ENCODE measurements at regions not wholly inside any gene's neighbourhood (a gene's known extent, or its start where the extent isn't known, plus 50 kb on each side); places are given as distances from the start of the nearest gene placed in this dataset.

- H3K9ac ChIP-seq (ENCODE audit: low read length) = no peak overlapping the region
- no peak overlapping the region for H2BK120ac ChIP-seq (ENCODE audit: insufficient read depth, low read length, poor library complexity)
- no peaks in the 10 kb centered on the region for H3K36me3 ChIP-seq (ENCODE audit: control insufficient read depth in 1 of 2, insufficient read depth in 2 of 2, low read length in 2 of 2)
- DNase-seq = peak in 1 of 2 donors; percentile 34
- no peak overlapping the region for H3K27ac ChIP-seq (ENCODE audit: low read depth, low read length)
- no peak overlapping the region for H3K4me2 ChIP-seq (ENCODE audit: low read length)
- H2AK5ac ChIP-seq (ENCODE audit: low read length) = no peak overlapping the region
- H3K4ac ChIP-seq (ENCODE audit: low read depth, low read length) = no peak overlapping the region
- no peak overlapping the region for H4K91ac ChIP-seq (ENCODE audit: low read depth, low read length)
- H2AFZ ChIP-seq (ENCODE audit: insufficient read depth, low read length, poor library complexity) = no peak overlapping the region
- no peak overlapping the region for H3K4me3 ChIP-seq (ENCODE audit: low read depth, low read length)
- no CpG with 5 or more reads among the region's 3 CpGs for WGBS (ENCODE audit: extremely low coverage, insufficient coverage, insufficient read length)
- H4K8ac ChIP-seq (ENCODE audit: low read depth, low read length) = no peak overlapping the region
- H3K9me3 ChIP-seq (ENCODE audit: insufficient read depth, low read depth, low read length) = no peaks in the 10 kb centered on the region
- no peaks in the 10 kb centered on the region for H3K79me1 ChIP-seq (ENCODE audit: low read length)
- no peak overlapping the region for H3K18ac ChIP-seq (ENCODE audit: low read length)
- H3K4me1 ChIP-seq (ENCODE audit: control insufficient read depth in 1 of 2, insufficient read depth in 2 of 2, low read length in 2 of 2) = no peaks in the 10 kb centered on the region
- H2BK5ac ChIP-seq (ENCODE audit: low read depth, low read length, poor library complexity) = no peak overlapping the region
- no peak overlapping the region for H2BK12ac ChIP-seq (ENCODE audit: low read length)
- H3K79me2 ChIP-seq (ENCODE audit: control insufficient read depth, insufficient read depth, low read length, poor library complexity) = no peaks in the 10 kb centered on the region
- no peak overlapping the region for H3K23ac ChIP-seq (ENCODE audit: low read length)
- H4K12ac ChIP-seq (ENCODE audit: low read depth, low read length) = no peak overlapping the region
- H3K14ac ChIP-seq (ENCODE audit: low read length) = no peak overlapping the region
- no peaks in the 10 kb centered on the region for H3K27me3 ChIP-seq (ENCODE audit: insufficient read depth, low read length)
Observed at GRCh38 chr7:85489498-85489897, 302.6 kb upstream of the SEMA3D start.

GRCh38 chr7:85488406-85488805, 301.6 kb upstream of the SEMA3D start:
- Histone ChIP-seq H4K12ac (ENCODE audit: low read depth, low read length) (no peak overlapping the region), H3K79me1 (ENCODE audit: low read length) (no peaks in the 10 kb centered on the region), H4K91ac (ENCODE audit: low read depth, low read length) (no peak overlapping the region), H2AK5ac (ENCODE audit: low read length) (no peak overlapping the region), H3K9me3 (ENCODE audit: insufficient read depth, low read depth, low read length) (no peaks in the 10 kb centered on the region), H3K4me3 (ENCODE audit: low read depth, low read length) (no peak overlapping the region), H3K4me1 (ENCODE audit: control insufficient read depth in 1 of 2, insufficient read depth in 2 of 2, low read length in 2 of 2) (no peaks in the 10 kb centered on the region), H3K14ac (ENCODE audit: low read length) (no peak overlapping the region), H3K27me3 (ENCODE audit: insufficient read depth, low read length) (no peaks in the 10 kb centered on the region), H3K27ac (ENCODE audit: low read depth, low read length) (no peak overlapping the region), H2BK12ac (ENCODE audit: low read length) (no peak overlapping the region), H2AFZ (ENCODE audit: insufficient read depth, low read length, poor library complexity) (no peak overlapping the region), H3K36me3 (ENCODE audit: control insufficient read depth in 1 of 2, insufficient read depth in 2 of 2, low read length in 2 of 2) (no peaks in the 10 kb centered on the region), H2BK5ac (ENCODE audit: low read depth, low read length, poor library complexity) (no peak overlapping the region), H3K4me2 (ENCODE audit: low read length) (no peak overlapping the region), H3K23ac (ENCODE audit: low read length) (no peak overlapping the region), H3K79me2 (ENCODE audit: control insufficient read depth, insufficient read depth, low read length, poor library complexity) (no peaks in the 10 kb centered on the region), H4K8ac (ENCODE audit: low read depth, low read length) (no peak overlapping the region), H3K18ac (ENCODE audit: low read length) (no peak overlapping the region), H3K9ac (ENCODE audit: low read length) (no peak overlapping the region), H3K4ac (ENCODE audit: low read depth, low read length) (no peak overlapping the region), H2BK120ac (ENCODE audit: insufficient read depth, low read length, poor library complexity) (no peak overlapping the region)
- no CpG with 5 or more reads among the region's 1 CpG for WGBS (ENCODE audit: extremely low coverage, insufficient coverage, insufficient read length)
- no peak for DNase-seq

- Histone ChIP-seq H4K91ac (ENCODE audit: low read depth, low read length) (no peak overlapping the region), H2AFZ (ENCODE audit: insufficient read depth, low read length, poor library complexity) (no peak overlapping the region), H2BK12ac (ENCODE audit: low read length) (no peak overlapping the region), H2BK5ac (ENCODE audit: low read depth, low read length, poor library complexity) (no peak overlapping the region), H3K79me2 (ENCODE audit: control insufficient read depth, insufficient read depth, low read length, poor library complexity) (no peaks in the 10 kb centered on the region), H3K23ac (ENCODE audit: low read length) (no peak overlapping the region), H2AK5ac (ENCODE audit: low read length) (no peak overlapping the region), H2BK120ac (ENCODE audit: insufficient read depth, low read length, poor library complexity) (no peak overlapping the region), H3K9ac (ENCODE audit: low read length) (no peak overlapping the region), H3K36me3 (ENCODE audit: control insufficient read depth in 1 of 2, insufficient read depth in 2 of 2, low read length in 2 of 2) (no peaks in the 10 kb centered on the region), H4K12ac (ENCODE audit: low read depth, low read length) (no peak overlapping the region), H4K8ac (ENCODE audit: low read depth, low read length) (no peak overlapping the region), H3K4ac (ENCODE audit: low read depth, low read length) (no peak overlapping the region), H3K18ac (ENCODE audit: low read length) (no peak overlapping the region), H3K27me3 (ENCODE audit: insufficient read depth, low read length) (no peaks in the 10 kb centered on the region), H3K27ac (ENCODE audit: low read depth, low read length) (no peak overlapping the region), H3K4me1 (ENCODE audit: control insufficient read depth in 1 of 2, insufficient read depth in 2 of 2, low read length in 2 of 2) (peaks cover 0 to 2% of the 10 kb centered on the region in 2 experiments), H3K79me1 (ENCODE audit: low read length) (no peaks in the 10 kb centered on the region), H3K14ac (ENCODE audit: low read length) (no peak overlapping the region), H3K4me2 (ENCODE audit: low read length) (no peak overlapping the region), H3K9me3 (ENCODE audit: insufficient read depth, low read depth, low read length) (no peaks in the 10 kb centered on the region), H3K4me3 (ENCODE audit: low read depth, low read length) (no peak overlapping the region)
- DNase-seq = no peak
- no CpG with 5 or more reads among the region's 1 CpG for WGBS (ENCODE audit: extremely low coverage, insufficient coverage, insufficient read length)
Observed at GRCh38 chr7:85483177-85483576, 296.3 kb upstream of the SEMA3D start.

- H3K79me2 ChIP-seq (ENCODE audit: control insufficient read depth, insufficient read depth, low read length, poor library complexity) = no peaks in the 10 kb centered on the region
- no peak overlapping the region for H2BK12ac ChIP-seq (ENCODE audit: low read length)
- H4K12ac ChIP-seq (ENCODE audit: low read depth, low read length) = no peak overlapping the region
- no peak overlapping the region for H3K23ac ChIP-seq (ENCODE audit: low read length)
- no peak overlapping the region for H3K9ac ChIP-seq (ENCODE audit: low read length)
- no peak overlapping the region for H2BK5ac ChIP-seq (ENCODE audit: low read depth, low read length, poor library complexity)
- H2AK5ac ChIP-seq (ENCODE audit: low read length) = no peak overlapping the region
- no peak overlapping the region for H3K4me3 ChIP-seq (ENCODE audit: low read depth, low read length)
- no peak overlapping the region for H3K27ac ChIP-seq (ENCODE audit: low read depth, low read length)
- no peak overlapping the region for H4K91ac ChIP-seq (ENCODE audit: low read depth, low read length)
- no peaks in the 10 kb centered on the region for H3K79me1 ChIP-seq (ENCODE audit: low read length)
- no peak for DNase-seq
- no peaks in the 10 kb centered on the region for H3K9me3 ChIP-seq (ENCODE audit: insufficient read depth, low read depth, low read length)
- no peak overlapping the region for H3K4me2 ChIP-seq (ENCODE audit: low read length)
- H3K27me3 ChIP-seq (ENCODE audit: insufficient read depth, low read length) = no peaks in the 10 kb centered on the region
- no peak overlapping the region for H3K14ac ChIP-seq (ENCODE audit: low read length)
- H3K36me3 ChIP-seq (ENCODE audit: control insufficient read depth in 1 of 2, insufficient read depth in 2 of 2, low read length in 2 of 2) = no peaks in the 10 kb centered on the region
- H4K8ac ChIP-seq (ENCODE audit: low read depth, low read length) = no peak overlapping the region
- no peak overlapping the region for H2AFZ ChIP-seq (ENCODE audit: insufficient read depth, low read length, poor library complexity)
- H3K4ac ChIP-seq (ENCODE audit: low read depth, low read length) = no peak overlapping the region
- H3K4me1 ChIP-seq (ENCODE audit: control insufficient read depth in 1 of 2, insufficient read depth in 2 of 2, low read length in 2 of 2) = peaks cover 0 to 2% of the 10 kb centered on the region in 2 experiments
- H2BK120ac ChIP-seq (ENCODE audit: insufficient read depth, low read length, poor library complexity) = no peak overlapping the region
- WGBS (ENCODE audit: extremely low coverage, insufficient coverage, insufficient read length) = no CpG with 5 or more reads among the region's 1 CpG
- H3K18ac ChIP-seq (ENCODE audit: low read length) = no peak overlapping the region
Observed at GRCh38 chr7:85480666-85481065, 293.8 kb upstream of the SEMA3D start.

Measured in trophoblast cell (in vitro differentiated cells and primary cell).